ENCODE measurements at regions not wholly inside any gene's neighbourhood (a gene's known extent, or its start where the extent isn't known, plus 50 kb on each side); places are given as distances from the start of the nearest gene placed in this dataset.

DNA sequence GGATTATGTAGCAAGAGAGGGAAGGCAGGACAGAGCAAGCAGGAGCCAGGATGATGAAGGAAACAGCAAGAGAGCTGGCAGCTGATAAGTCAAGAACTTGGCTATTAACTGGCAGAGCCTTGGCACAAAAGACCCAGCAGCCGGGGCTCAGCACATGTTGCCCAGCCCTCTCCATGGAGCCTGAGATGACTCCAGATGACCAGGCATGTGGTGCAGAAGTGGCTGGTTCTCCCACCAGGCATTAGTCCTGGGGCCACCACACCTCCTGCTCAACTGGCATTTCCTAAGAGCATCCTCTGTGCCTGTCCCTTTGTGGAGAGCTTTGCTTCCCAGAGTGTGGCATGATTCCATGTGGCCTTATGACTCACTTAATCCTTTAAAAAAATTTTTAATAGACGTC, 522.6 kb downstream of the MN1 start:
- Histone ChIP-seq H3K36me3 (ENCODE audit: control insufficient read depth in 2 of 2, extremely low read depth in 1 of 2, insufficient read depth in 2 of 2, low read length in 2 of 2) (no peaks in the 10 kb centered on the region), H3K4me1 (ENCODE audit: control insufficient read depth, extremely low read depth, insufficient read depth, low read length) (peaks cover 8% of the 10 kb centered on the region), H3K9ac (ENCODE audit: control insufficient read depth, extremely low read depth, insufficient read depth, low read length) (no peak overlapping the region), H2AFZ (ENCODE audit: control insufficient read depth, low read length) (no peak overlapping the region), H3K27me3 (ENCODE audit: control insufficient read depth, extremely low read depth, insufficient read depth, low read length) (peaks cover 3% of the 10 kb centered on the region), H3K4me3 (ENCODE audit: control insufficient read depth in 2 of 3, extremely low read depth in 1 of 3, insufficient read depth in 2 of 3, low read depth in 1 of 3, low read length in 3 of 3) (no peak overlapping the region), H3K9me1 (ENCODE audit: control insufficient read depth, extremely low read depth, insufficient read depth, low read length) (no peaks in the 10 kb centered on the region), H3K4me2 (ENCODE audit: control insufficient read depth, extremely low read depth, insufficient read depth, low read depth, low read length) (no peak overlapping the region), H3K27ac (ENCODE audit: control insufficient read depth, insufficient read depth, low read length) (no peak overlapping the region), H3K9me3 (ENCODE audit: control insufficient read depth, low read depth, low read length) (peaks cover 3% of the 10 kb centered on the region), H4K20me1 (ENCODE audit: control insufficient read depth, extremely low read depth, insufficient read depth, low read length) (no peaks in the 10 kb centered on the region), H3K79me2 (ENCODE audit: control insufficient read depth, insufficient read depth, low read length) (no peaks in the 10 kb centered on the region)
- no peak for FAIRE-seq
- dilution Hi-C loops (cut with MboI; ENCODE audit: extremely low pct_ligation_motif_present, low sequenced_read_pairs), result no loop called here
- DNase-seq (ENCODE audit: low read depth, low spot score), result peak; percentile 15
- TF ChIP-seq EZH2 (IDR thresholded peaks at IDR 0.05; ENCODE audit: low read length), result no peak
- TF ChIP-seq, protein P1, sequence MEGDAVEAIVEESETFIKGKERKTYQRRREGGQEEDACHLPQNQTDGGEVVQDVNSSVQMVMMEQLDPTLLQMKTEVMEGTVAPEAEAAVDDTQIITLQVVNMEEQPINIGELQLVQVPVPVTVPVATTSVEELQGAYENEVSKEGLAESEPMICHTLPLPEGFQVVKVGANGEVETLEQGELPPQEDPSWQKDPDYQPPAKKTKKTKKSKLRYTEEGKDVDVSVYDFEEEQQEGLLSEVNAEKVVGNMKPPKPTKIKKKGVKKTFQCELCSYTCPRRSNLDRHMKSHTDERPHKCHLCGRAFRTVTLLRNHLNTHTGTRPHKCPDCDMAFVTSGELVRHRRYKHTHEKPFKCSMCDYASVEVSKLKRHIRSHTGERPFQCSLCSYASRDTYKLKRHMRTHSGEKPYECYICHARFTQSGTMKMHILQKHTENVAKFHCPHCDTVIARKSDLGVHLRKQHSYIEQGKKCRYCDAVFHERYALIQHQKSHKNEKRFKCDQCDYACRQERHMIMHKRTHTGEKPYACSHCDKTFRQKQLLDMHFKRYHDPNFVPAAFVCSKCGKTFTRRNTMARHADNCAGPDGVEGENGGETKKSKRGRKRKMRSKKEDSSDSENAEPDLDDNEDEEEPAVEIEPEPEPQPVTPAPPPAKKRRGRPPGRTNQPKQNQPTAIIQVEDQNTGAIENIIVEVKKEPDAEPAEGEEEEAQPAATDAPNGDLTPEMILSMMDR (optimal IDR thresholded peaks at IDR 0.05 in 1 of 3, IDR thresholded peaks at IDR 0.05 in 1 of 3, conservative IDR thresholded peaks at IDR 0.05 in 1 of 3; ENCODE audit: extremely low read depth in 1 of 3, insufficient read depth in 2 of 3, low read length in 3 of 3), result no peak

DNA sequence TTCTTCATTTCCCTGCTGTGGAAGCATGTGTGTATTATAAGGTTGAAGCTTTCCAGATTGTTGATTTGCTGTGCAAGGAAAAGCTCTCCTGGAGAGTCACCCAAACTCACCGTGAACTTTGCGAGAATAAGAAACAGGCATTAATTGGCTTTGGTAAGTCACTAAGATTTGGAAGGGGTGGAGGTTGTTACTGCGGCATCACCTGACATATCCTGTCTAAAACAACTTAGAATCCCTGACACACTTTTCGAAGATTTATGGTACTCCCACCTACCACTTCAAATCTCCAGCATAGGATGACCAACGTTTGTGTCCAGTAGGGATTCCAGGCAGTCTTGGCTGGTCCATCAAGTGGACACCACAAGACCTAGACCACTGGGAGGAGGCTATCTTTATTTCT, 518.3 kb downstream of the MN1 start:
- Histone ChIP-seq H3K4me1 (ENCODE audit: control insufficient read depth, extremely low read depth, insufficient read depth, low read length) (peaks cover 8% of the 10 kb centered on the region), H2AFZ (ENCODE audit: control insufficient read depth, low read length) (no peak overlapping the region), H3K4me3 (ENCODE audit: control insufficient read depth in 2 of 3, extremely low read depth in 1 of 3, insufficient read depth in 2 of 3, low read depth in 1 of 3, low read length in 3 of 3) (no peak overlapping the region), H3K36me3 (ENCODE audit: control insufficient read depth in 2 of 2, extremely low read depth in 1 of 2, insufficient read depth in 2 of 2, low read length in 2 of 2) (no peaks in the 10 kb centered on the region), H3K9ac (ENCODE audit: control insufficient read depth, extremely low read depth, insufficient read depth, low read length) (no peak overlapping the region), H3K27me3 (ENCODE audit: control insufficient read depth, extremely low read depth, insufficient read depth, low read length) (peaks cover 6% of the 10 kb centered on the region), H3K9me1 (ENCODE audit: control insufficient read depth, extremely low read depth, insufficient read depth, low read length) (no peaks in the 10 kb centered on the region), H3K9me3 (ENCODE audit: control insufficient read depth, low read depth, low read length) (no peaks in the 10 kb centered on the region), H3K27ac (ENCODE audit: control insufficient read depth, insufficient read depth, low read length) (no peak overlapping the region), H3K4me2 (ENCODE audit: control insufficient read depth, extremely low read depth, insufficient read depth, low read depth, low read length) (no peak overlapping the region), H3K79me2 (ENCODE audit: control insufficient read depth, insufficient read depth, low read length) (no peaks in the 10 kb centered on the region), H4K20me1 (ENCODE audit: control insufficient read depth, extremely low read depth, insufficient read depth, low read length) (no peaks in the 10 kb centered on the region)
- dilution Hi-C loops (cut with MboI; ENCODE audit: extremely low pct_ligation_motif_present, low sequenced_read_pairs), result no loop called here
- no peak for DNase-seq (ENCODE audit: low read depth, low spot score)
- no peak for TF ChIP-seq EZH2 (IDR thresholded peaks at IDR 0.05; ENCODE audit: low read length)
- TF ChIP-seq, protein P1 (optimal IDR thresholded peaks at IDR 0.05 in 1 of 3, IDR thresholded peaks at IDR 0.05 in 1 of 3, conservative IDR thresholded peaks at IDR 0.05 in 1 of 3; ENCODE audit: extremely low read depth in 1 of 3, insufficient read depth in 2 of 3, low read length in 3 of 3), result no peak
- FAIRE-seq, result peak; percentile 20

Measured in keratinocyte (primary cell).